GM18507 (cell line): ENCODE measurements at regions not wholly inside any gene's neighbourhood (a gene's known extent, or its start where the extent isn't known, plus 50 kb on each side); places are given as distances from the start of the nearest gene placed in this dataset.

ENCODE experiments used
- DNase-seq: peaks from one replicate; pipeline ENCODE4 v3.0.0; 2011; ENCODE audit warnings: low read depth; ENCODE audit not compliant: insufficient read length; ENCODE audit errors: extremely low spot score
- FAIRE-seq: peaks from 2 replicates; lab custom pipeline; 2011; peaks lifted over from hg19 to GRCh38; lab: Jason Lieb, UNC

GRCh38 chr1:30335389-30335996, 387.9 kb downstream of the MATN1 start:
- DNase-seq, result no peak
- no peak for FAIRE-seq

- no peak for FAIRE-seq
Observed at GRCh38 chr1:30334767-30335166, 388.6 kb downstream of the MATN1 start.

GRCh38 chr1:30332116-30333094, 391.0 kb downstream of the MATN1 start:
- FAIRE-seq (no peak), DNase-seq (no peak)

More at GRCh38 chr1:30334767-30335166, 388.6 kb downstream of the MATN1 start:
- no peak for DNase-seq

GRCh38 chr1:30331415-30332065, 391.8 kb downstream of the MATN1 start:
- FAIRE-seq (no peak), DNase-seq (no peak)

DNA sequence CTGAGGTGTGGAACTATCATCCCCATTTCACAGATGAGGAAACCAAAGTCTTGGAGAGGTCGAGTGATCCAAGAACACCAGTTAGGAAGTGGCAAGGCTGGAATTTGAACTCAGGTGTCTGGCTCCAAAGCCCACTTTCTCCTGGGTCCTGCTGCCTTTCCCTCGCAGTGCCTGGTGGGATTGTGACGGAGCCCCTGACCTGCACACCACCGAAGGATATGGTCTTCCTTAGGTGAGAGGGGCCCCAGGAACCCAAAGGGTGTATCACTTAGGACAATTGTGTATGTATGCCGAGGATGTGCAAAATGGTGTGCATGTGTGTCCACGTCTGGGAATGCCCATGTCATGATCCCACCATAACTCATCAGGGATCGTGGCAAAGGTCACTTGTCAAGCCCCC, 392.7 kb downstream of the MATN1 start:
- DNase-seq (no peak), FAIRE-seq (no peak)

DNA sequence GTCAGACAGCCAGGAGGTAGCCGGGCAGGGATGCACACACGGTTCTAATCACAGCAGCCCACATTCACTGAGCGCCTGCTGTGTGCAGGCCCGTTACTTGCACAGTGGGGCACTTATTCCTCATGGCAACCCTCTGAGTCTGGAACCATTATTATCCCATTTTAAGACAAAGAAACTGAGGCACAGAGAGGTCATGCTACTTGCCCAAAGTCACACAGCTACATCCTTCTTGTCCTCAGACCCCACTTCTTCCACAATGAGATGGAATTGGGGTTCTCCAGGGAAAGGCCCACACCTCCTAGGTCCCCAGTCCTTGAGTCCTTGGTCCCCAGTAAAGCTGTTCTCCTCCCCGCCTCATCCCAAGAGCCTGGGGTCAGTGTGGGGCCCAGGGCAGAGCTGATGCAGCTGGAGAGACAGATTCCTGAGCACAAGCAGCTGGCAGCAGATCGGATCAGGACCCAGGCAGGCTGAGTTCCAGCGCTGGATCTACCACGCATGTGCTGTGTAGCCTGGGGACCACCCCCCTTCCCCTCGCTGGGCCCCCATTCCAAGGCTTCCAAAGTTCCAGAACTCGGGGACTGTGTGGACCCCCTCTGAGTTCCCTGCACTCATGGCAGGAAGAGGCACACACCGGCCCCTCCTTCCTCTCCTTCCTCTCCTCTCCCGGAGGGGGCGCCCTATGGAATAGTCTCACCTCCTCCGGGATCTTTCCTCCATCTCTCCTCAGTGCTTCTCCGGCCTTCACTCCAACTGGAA, 393.4 kb downstream of the MATN1 start:
- DNase-seq (no peak), FAIRE-seq (no peak)

DNA sequence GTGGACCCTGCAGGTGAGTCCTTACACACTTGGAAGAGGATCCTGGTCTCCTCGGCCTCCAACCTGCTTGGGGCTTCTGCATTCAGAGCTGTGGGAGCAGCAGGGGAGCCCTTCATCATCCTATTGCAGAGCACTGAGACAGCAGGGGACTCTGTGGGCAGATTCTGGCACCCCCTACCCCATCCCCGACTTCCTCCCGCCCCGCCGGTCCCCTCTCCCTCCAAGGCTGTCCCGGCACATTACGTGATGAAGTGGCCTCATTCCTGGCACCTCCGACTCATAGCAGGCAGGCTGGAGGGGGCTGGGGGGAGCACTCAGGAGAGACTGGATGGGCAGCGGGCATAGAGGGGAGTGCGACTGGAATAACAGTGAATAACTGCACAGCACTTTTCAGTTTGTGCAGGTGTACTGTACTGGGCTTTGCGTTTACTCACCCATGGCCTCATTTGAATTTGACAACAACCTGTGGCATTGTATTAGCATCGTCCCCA, 394.1 kb downstream of the MATN1 start:
- DNase-seq, result no peak
- no peak for FAIRE-seq

GRCh38 chr1:30328401-30329262, 394.8 kb downstream of the MATN1 start:
- DNase-seq (no peak), FAIRE-seq (no peak)

- FAIRE-seq (no peak), DNase-seq (no peak)
Observed at GRCh38 chr1:30328100-30328370, 395.4 kb downstream of the MATN1 start.

GRCh38 chr1:30327370-30328099, 395.9 kb downstream of the MATN1 start:
- no peak for FAIRE-seq
- DNase-seq, result no peak

GRCh38 chr1:30325999-30326398, 397.4 kb downstream of the MATN1 start:
- no peak for FAIRE-seq
- DNase-seq, result no peak

DNA sequence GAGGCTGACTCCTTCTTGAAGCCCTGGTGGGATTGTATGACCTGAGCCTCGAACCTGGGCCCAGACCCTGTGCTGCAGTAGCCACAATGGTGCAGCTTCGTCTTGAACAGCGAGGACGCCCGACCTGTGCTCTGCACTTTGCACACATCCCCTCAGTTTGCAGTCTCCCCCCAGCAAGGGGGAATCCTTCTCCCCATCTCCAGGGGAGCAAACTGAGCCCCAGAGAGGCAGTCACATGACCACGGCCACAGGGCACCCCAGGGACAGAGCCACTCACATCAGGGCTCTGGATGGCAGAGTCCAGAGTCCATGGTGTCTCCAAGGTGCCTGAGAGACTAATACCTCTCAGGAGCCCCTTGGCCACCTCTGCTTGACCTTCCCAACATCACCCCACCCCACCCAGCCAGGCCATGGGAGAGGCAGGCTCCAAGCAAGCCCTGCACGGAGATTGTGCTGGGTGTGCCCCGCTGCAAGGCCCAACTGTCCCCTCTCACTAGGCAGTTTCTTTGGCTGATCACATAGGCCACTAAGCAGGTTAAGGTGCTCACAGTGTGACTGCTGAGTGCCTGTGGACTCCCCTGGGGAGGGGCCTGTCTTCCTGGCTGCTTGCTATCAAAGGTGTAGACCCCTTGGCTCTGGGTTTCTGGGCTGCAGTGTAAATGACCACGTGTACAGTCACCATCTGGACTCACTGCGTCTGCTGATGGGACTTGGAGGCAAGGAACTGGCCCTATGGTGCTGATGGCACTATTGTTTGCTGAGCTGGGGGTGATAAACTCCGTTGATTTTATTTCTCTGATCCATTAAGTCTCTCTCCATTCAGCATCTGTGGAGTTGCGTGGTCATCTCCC, 398.1 kb downstream of the MATN1 start:
- DNase-seq, result no peak

DNA sequence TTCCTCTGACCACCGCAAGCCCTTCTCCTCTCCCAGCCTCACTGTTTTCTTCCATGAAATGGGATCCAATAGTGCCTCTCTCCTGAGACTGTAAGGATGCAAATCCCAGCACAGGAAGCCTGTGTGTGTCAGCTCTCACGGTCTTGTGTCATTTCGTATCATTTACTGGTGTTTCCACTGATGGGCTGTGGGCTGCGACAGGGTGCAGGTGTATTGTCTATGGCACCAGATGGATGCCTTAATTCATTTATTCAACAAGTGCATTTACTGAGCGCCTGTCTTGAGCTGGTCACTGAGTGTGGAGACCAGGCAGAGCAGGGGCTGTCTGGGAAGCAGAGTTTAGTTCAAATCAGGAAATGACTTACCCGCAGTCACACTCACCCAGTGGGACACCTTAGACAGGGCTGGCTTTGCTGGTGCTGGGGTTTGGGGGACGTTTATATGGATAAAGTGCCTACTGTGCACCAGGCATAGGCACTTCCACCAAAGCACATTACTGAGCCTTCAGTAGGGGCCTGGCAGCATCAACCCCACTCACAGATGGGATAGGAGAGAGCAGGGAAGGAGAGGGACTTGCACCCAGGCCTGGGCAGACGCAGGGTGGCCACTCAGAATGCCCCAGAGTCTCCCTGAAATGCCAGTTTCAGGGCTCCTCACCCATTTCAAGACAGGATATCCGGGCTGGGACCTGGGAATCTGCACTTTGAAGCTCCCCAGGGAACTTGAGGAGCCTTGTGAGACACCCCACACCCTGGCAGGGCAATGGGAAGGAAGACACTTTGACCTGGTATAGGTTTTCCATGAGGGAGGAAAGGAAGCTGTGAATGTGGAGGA, 398.9 kb downstream of the MATN1 start:
- FAIRE-seq (no peak), DNase-seq (no peak)

More for the DNA sequence above, 398.1 kb downstream of the MATN1 start:
- FAIRE-seq, result no peak

DNA sequence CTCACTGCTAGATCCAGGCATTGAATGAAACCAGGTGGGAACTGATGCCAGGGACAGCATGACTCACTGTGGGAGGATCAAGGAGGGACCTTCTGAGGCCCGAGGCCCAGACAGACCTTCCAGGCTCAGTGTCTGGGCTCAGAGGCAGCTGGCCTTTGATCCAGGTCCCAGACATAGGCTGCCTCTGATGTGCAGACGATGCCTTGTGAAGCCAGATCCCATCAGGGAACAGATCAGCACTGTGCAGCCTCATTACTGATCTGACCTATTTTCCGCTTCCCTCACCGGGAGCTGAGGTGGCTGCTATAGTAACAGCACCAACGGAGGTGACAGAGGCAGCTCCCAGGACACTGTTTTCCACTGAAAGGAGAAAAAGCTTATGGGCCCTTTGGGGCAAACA, 399.5 kb downstream of the MATN1 start:
- DNase-seq, result no peak
- no peak for FAIRE-seq

GRCh38 chr1:30323352-30323751, 400.0 kb downstream of the MATN1 start:
- DNase-seq, result no peak
- no peak for FAIRE-seq

GRCh38 chr1:30322859-30323257, 400.5 kb downstream of the MATN1 start:
- FAIRE-seq (no peak), DNase-seq (no peak)
